GM21515 (cell line): ENCODE measurements at regions not wholly inside any gene's neighbourhood (a gene's known extent, or its start where the extent isn't known, plus 50 kb on each side); places are given as distances from the start of the nearest gene placed in this dataset.

Source experiments
- ATAC-seq: cut with Tn5 transposase; IDR thresholded peaks from one replicate; pipeline ENCODE4 v1.9.1; 2021; ENCODE audit not compliant: unreplicated experiment

- no peak for ATAC-seq
Observed at GRCh38 chr5:18811661-18812060, 1176.3 kb downstream of the CDH18 start.

- no peak for ATAC-seq
Observed at GRCh38 chr5:18828351-18828750, 1159.6 kb downstream of the CDH18 start.

GRCh38 chr5:18829539-18829938 is 1158.5 kb downstream of the CDH18 start:
- ATAC-seq: no peak

GRCh38 chr5:18850216-18850615 is 1137.8 kb downstream of the CDH18 start:
- ATAC-seq: no peak

- ATAC-seq: no peak
Observed at GRCh38 chr5:18872978-18873377, 1115.0 kb downstream of the CDH18 start.

- ATAC-seq: no peak
Observed at GRCh38 chr5:18876565-18876964, 1111.4 kb downstream of the CDH18 start.

- ATAC-seq: no peak
Observed at GRCh38 chr5:18881615-18882014, 1106.4 kb downstream of the CDH18 start.

GRCh38 chr5:18882154-18882553 is 1105.8 kb downstream of the CDH18 start:
- ATAC-seq: no peak

- ATAC-seq: no peak
Observed at GRCh38 chr5:18888821-18889220, 1099.2 kb downstream of the CDH18 start.

GRCh38 chr5:18900644-18901043 is 1087.4 kb downstream of the CDH18 start:
- no peak for ATAC-seq

- no peak for ATAC-seq
Observed at GRCh38 chr5:18920966-18921365, 1067.0 kb downstream of the CDH18 start.

- ATAC-seq: no peak
Observed at GRCh38 chr5:18932081-18932480, 1055.9 kb downstream of the CDH18 start.

GRCh38 chr5:18944771-18945170 is 1043.2 kb downstream of the CDH18 start:
- no peak for ATAC-seq

- ATAC-seq: no peak
Observed at GRCh38 chr5:18954239-18954638, 1033.8 kb downstream of the CDH18 start.

- ATAC-seq: no peak
Observed at GRCh38 chr5:18959535-18959934, 1028.5 kb downstream of the CDH18 start.

- ATAC-seq: no peak
Observed at GRCh38 chr5:18961234-18961633, 1026.8 kb downstream of the CDH18 start.

- no peak for ATAC-seq
Observed at GRCh38 chr5:18965893-18966292, 1022.1 kb downstream of the CDH18 start.

GRCh38 chr5:18967637-18968036 is 1020.4 kb downstream of the CDH18 start:
- no peak for ATAC-seq

GRCh38 chr5:18968966-18969365 is 1019.0 kb downstream of the CDH18 start:
- ATAC-seq: no peak

GRCh38 chr5:18970000-18970399 is 1018.0 kb downstream of the CDH18 start:
- no peak for ATAC-seq

- ATAC-seq: no peak
Observed at GRCh38 chr5:18972177-18972576, 1015.8 kb downstream of the CDH18 start.

- no peak for ATAC-seq
Observed at GRCh38 chr5:18975624-18976023, 1012.4 kb downstream of the CDH18 start.

- no peak for ATAC-seq
Observed at GRCh38 chr5:18977880-18978279, 1010.1 kb downstream of the CDH18 start.

GRCh38 chr5:18984559-18985080 is 1003.4 kb downstream of the CDH18 start:
- ATAC-seq: no peak
